Uterus (tissue), 3 donors: ENCODE measurements at regions not wholly inside any gene's neighbourhood (a gene's known extent, or its start where the extent isn't known, plus 50 kb on each side); places are given as distances from the start of the nearest gene placed in this dataset.

Source experiments
- DNase-seq, 2 donors: peaks; one replicate each; pipeline ENCODE4 v3.0.0-alpha.2; 2019 to 2020
- H3K27ac ChIP-seq, 2 donors: fragments of 200-600 bp; sonication (generic); 1 replicate in 1 of 2; 2 replicates in 1 of 2; pipeline ENCODE4 v1.5.1; 2016 to 2018
- H3K27me3 ChIP-seq, 2 donors: fragments of 200-600 bp; sonication (generic); one replicate each; pipeline ENCODE4 v1.5.1; 2018 to 2019; ENCODE audit warnings: control low read depth in 1 of 2
- H3K36me3 ChIP-seq, 2 donors: fragments of 200-600 bp; sonication (generic); one replicate each; pipeline ENCODE4 v1.5.1; 2019; ENCODE audit warnings: control low read depth in 1 of 2
- H3K4me1 ChIP-seq, 2 donors: fragments of 200-600 bp; sonication (generic); one replicate each; pipeline ENCODE4 v1.5.1; 2018 to 2019; ENCODE audit warnings: control low read depth in 1 of 2
- H3K4me3 ChIP-seq, 2 donors: fragments of 200-600 bp; sonication (generic); 1 replicate in 1 of 2; 2 replicates in 1 of 2; pipeline ENCODE4 v1.5.1; 2018 to 2019; ENCODE audit warnings: mild to moderate bottlenecking in 1 of 2
- H3K9me3 ChIP-seq, 2 donors: fragments of 200-600 bp; sonication (generic); one replicate each; pipeline ENCODE4 v1.5.1; 2019; ENCODE audit warnings: control low read depth in 1 of 2
- POLR2A ChIP-seq, 2 donors: fragments of 450-650 bp; IDR thresholded peaks; one replicate each; pipeline ENCODE4 v1.6.1; 2016; ENCODE audit warnings: antibody characterized with exemption in 2 of 2, mild to moderate bottlenecking in 1 of 2, moderate library complexity in 1 of 2
- intact Hi-C: fragments of 100-400 bp; cut with DNase I; formaldehyde crosslinking; loops from one replicate; pipeline ENCODE4 v1.15.1; 2023; ENCODE audit warnings: low total_unique reads
- TF ChIP-seq, protein P1 (sequence below), 4 experiments: fragments of 200-600 bp in 2 of 4; fragments of 450-650 bp in 2 of 4; sonication (generic) in 2 of 4; IDR thresholded peaks; one replicate each; pipeline ENCODE4 v1.5.1; 2016 to 2019; ENCODE audit warnings: antibody characterized with exemption in 4 of 4, mild to moderate bottlenecking in 2 of 4, moderate library complexity in 1 of 4
- donor health status: DM: yes; HTN: yes; CAD: no.

DNA sequence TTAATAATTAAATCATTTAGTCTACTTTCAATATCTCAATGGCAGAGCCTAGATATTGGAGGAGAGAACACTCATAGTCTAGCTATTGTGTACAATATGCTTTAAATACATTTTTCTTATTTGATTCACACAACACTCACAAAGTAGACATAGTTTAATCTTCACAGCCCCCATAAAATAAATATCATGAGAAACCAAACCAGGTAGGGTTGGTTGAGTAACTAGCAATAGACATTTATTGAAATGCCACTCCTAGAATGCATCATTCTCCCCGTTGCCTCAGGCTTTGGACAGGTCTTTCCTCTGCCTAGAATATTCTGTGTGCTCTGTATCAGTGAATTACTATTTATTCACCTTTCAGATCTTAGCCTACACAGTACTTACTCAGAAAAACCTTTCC lies 141.9 kb downstream of the CEMIP2 start:
- Histone ChIP-seq H3K9me3 (no peaks in the 10 kb centered on the region), H3K36me3 (no peaks in the 10 kb centered on the region), H3K4me3 (no peak overlapping the region), H3K4me1 (no peaks in the 10 kb centered on the region), H3K27me3 (no peaks in the 10 kb centered on the region), H3K27ac (no peak overlapping the region)
- intact Hi-C loops: no loop called here
- TF ChIP-seq POLR2A (IDR thresholded peaks at IDR 0.05): no peak
- TF ChIP-seq, protein P1, sequence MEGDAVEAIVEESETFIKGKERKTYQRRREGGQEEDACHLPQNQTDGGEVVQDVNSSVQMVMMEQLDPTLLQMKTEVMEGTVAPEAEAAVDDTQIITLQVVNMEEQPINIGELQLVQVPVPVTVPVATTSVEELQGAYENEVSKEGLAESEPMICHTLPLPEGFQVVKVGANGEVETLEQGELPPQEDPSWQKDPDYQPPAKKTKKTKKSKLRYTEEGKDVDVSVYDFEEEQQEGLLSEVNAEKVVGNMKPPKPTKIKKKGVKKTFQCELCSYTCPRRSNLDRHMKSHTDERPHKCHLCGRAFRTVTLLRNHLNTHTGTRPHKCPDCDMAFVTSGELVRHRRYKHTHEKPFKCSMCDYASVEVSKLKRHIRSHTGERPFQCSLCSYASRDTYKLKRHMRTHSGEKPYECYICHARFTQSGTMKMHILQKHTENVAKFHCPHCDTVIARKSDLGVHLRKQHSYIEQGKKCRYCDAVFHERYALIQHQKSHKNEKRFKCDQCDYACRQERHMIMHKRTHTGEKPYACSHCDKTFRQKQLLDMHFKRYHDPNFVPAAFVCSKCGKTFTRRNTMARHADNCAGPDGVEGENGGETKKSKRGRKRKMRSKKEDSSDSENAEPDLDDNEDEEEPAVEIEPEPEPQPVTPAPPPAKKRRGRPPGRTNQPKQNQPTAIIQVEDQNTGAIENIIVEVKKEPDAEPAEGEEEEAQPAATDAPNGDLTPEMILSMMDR (IDR thresholded peaks at IDR 0.05): no peak
- no peak for DNase-seq

DNA sequence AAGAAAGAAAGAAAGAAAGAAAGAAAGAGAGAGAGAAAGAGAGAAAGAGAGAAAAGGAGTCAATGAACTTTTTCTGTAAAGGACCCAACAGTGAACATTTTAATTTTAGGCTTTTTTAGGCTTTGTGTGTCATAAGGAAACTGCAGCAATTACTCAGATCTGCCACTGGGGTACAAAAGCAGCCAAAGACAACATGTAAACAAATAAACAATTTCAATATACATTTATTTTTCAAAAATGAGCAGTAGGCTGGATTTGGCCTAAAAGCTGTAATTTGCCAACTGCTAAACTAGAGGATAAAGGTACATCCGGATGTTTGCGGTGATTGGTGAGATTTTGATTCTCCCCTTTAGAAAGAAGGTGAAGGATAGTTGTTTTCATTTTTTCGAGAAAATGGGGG lies 143.6 kb downstream of the CEMIP2 start:
- H3K9me3 ChIP-seq: no peaks in the 10 kb centered on the region
- H3K27me3 ChIP-seq: no peaks in the 10 kb centered on the region
- intact Hi-C loops: no loop called here
- no peaks in the 10 kb centered on the region for H3K36me3 ChIP-seq
- TF ChIP-seq, protein P1 (IDR thresholded peaks at IDR 0.05): no peak
- no peak for TF ChIP-seq POLR2A (IDR thresholded peaks at IDR 0.05)
- no peak overlapping the region for H3K27ac ChIP-seq
- DNase-seq: no peak
- no peaks in the 10 kb centered on the region for H3K4me1 ChIP-seq
- no peak overlapping the region for H3K4me3 ChIP-seq

DNA sequence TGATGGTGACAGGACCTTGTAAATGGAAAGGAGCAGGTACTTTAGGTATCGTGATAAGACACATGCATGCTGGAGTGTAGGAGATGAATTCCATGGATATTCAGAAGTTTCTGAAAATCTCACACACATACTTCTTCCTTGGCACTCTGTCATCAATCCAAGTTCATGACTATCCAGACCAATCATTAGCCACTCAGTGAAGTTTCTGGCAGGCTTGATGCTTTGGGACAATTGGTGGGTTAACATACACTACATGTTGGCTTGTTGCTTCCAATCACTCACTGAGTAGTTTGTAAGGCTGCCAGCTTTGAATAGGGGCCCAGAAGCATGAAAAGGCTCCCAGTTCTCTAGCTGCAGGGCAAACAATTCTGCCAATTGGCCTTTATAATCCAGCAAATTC lies 147.6 kb downstream of the CEMIP2 start:
- H3K4me1 ChIP-seq: no peaks in the 10 kb centered on the region
- no peaks in the 10 kb centered on the region for H3K36me3 ChIP-seq
- TF ChIP-seq, protein P1 (IDR thresholded peaks at IDR 0.05): no peak
- no peak overlapping the region for H3K4me3 ChIP-seq
- H3K27ac ChIP-seq: no peak overlapping the region
- H3K9me3 ChIP-seq: no peaks in the 10 kb centered on the region
- intact Hi-C loops: no loop called here
- DNase-seq: no peak
- no peaks in the 10 kb centered on the region for H3K27me3 ChIP-seq

DNA sequence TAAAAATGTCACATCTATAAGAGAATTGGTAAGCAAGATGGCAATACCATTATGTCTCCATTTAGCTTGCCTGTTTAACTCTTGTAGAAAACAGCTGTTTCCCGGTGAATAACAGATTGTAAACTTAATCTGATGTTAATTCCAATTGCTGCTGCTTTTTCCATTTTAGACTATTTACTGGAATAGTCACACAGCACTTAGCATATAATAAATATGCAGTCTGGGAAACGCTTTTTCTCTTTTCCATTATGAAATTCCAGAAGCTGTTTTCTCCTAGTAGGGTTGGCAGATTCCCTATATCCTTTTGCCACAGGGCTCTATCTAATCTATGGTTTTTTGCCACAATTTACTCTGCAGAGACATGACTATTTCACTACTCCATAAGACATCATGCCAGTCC lies 148.0 kb downstream of the CEMIP2 start:
- no peaks in the 10 kb centered on the region for H3K27me3 ChIP-seq
- intact Hi-C loops: no loop called here
- no peaks in the 10 kb centered on the region for H3K36me3 ChIP-seq
- no peak overlapping the region for H3K27ac ChIP-seq
- H3K9me3 ChIP-seq: no peaks in the 10 kb centered on the region
- H3K4me3 ChIP-seq: no peak overlapping the region
- no peak for DNase-seq
- no peaks in the 10 kb centered on the region for H3K4me1 ChIP-seq
- no peak for TF ChIP-seq POLR2A (IDR thresholded peaks at IDR 0.05)
- TF ChIP-seq, protein P1 (IDR thresholded peaks at IDR 0.05): no peak

DNA sequence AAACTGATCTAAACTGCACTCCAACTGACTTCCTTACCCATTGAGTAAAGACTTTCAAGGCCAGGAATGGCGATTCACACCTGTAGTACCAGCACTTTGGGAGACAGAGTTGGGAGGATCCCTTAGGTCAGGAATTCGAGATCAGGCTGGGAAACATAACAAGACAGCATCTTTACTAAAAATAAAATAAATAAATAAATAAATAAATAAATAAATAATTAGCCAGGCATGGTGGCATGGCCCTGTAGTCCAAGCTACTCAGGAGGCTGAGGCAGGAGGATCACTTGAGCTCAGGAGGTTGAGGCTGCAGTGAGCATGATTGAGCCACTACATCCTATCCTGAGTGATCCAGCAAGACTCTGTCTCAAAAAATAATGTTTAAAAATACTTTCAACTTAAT lies 148.4 kb downstream of the CEMIP2 start:
- intact Hi-C loops: no loop called here
- no peak overlapping the region for H3K27ac ChIP-seq

More for the DNA sequence above, 148.4 kb downstream of the CEMIP2 start:
- DNase-seq: no peak
- Histone ChIP-seq H3K9me3 (no peaks in the 10 kb centered on the region), H3K4me1 (no peaks in the 10 kb centered on the region), H3K36me3 (no peaks in the 10 kb centered on the region), H3K4me3 (no peak overlapping the region), H3K27me3 (no peaks in the 10 kb centered on the region)
- TF ChIP-seq, protein P1 (IDR thresholded peaks at IDR 0.05): no peak
- no peak for TF ChIP-seq POLR2A (IDR thresholded peaks at IDR 0.05)
